WI38 (cell line): ENCODE measurements at regions not wholly inside any gene's neighbourhood (a gene's known extent, or its start where the extent isn't known, plus 50 kb on each side); places are given as distances from the start of the nearest gene placed in this dataset.

ENCODE experiments used
- H3K4me3 ChIP-seq: 2 replicates; pipeline ENCODE4 v1.5.1; 2011; ENCODE audit warnings: low read depth, mild to moderate bottlenecking, control low read depth, low read length
- TF ChIP-seq, protein P1 (sequence below): IDR thresholded peaks from 2 replicates; pipeline ENCODE4 v1.5.1; 2012; ENCODE audit warnings: low read depth, mild to moderate bottlenecking, control low read depth, low read length

DNA sequence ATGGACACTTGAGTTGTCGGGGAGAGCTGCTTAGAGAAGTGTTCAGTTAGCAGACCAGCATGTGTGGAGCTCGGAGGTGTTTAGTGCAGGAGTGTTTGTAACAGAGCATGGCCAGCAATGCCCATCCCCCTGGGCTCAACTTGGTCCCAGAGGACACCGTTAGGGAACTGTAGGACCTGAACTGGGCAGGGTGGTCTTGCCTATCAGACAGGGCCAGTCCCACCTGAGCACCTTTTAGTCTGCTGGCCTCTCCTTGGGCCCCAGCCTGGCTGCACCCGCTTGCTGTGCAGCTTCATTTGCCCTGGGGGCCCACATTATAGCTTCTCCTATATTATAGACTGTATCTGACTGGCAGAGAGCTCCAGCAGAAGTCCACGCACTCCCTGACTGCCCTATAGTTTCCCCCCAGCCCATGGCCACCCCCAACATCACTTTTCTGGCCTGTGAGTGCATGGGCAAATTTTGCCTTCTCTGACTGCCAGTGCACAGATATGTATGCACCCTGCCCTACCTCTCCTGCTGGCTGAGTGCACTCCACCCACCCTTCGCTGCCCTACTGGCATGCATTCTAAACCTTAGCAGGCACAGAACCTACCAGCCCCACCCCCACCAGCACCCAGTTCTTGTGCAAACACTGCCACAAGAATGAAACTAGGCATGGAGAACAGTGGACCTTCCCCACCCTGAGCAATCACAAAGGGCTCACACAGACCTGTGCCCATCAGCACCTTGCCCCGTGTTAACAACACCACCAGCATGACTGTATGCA lies 1030.6 kb upstream of the GHITM start:
- H3K4me3 ChIP-seq: no peak overlapping the region
- TF ChIP-seq, protein P1, sequence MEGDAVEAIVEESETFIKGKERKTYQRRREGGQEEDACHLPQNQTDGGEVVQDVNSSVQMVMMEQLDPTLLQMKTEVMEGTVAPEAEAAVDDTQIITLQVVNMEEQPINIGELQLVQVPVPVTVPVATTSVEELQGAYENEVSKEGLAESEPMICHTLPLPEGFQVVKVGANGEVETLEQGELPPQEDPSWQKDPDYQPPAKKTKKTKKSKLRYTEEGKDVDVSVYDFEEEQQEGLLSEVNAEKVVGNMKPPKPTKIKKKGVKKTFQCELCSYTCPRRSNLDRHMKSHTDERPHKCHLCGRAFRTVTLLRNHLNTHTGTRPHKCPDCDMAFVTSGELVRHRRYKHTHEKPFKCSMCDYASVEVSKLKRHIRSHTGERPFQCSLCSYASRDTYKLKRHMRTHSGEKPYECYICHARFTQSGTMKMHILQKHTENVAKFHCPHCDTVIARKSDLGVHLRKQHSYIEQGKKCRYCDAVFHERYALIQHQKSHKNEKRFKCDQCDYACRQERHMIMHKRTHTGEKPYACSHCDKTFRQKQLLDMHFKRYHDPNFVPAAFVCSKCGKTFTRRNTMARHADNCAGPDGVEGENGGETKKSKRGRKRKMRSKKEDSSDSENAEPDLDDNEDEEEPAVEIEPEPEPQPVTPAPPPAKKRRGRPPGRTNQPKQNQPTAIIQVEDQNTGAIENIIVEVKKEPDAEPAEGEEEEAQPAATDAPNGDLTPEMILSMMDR: no peak

DNA sequence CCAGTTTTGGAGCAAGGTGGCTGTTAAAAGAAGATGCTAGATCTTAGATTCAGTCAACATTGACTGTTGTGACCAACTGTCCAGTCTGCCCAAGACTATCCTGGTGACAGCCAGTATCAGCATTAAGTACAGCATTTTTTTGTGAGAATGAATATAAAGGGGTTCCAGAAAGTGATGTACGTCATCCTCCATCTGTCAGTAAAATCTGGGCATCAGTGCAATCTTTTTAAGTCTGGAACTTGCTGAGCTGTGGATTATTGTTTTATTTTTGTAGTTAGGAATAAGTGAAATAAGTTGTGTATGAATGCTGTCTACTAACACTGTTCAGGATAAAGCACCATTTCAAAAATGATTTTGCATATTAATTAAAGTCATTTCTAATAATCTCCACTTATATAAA lies 1020.0 kb upstream of the GHITM start:
- no peak overlapping the region for H3K4me3 ChIP-seq
- TF ChIP-seq, protein P1: no peak

DNA sequence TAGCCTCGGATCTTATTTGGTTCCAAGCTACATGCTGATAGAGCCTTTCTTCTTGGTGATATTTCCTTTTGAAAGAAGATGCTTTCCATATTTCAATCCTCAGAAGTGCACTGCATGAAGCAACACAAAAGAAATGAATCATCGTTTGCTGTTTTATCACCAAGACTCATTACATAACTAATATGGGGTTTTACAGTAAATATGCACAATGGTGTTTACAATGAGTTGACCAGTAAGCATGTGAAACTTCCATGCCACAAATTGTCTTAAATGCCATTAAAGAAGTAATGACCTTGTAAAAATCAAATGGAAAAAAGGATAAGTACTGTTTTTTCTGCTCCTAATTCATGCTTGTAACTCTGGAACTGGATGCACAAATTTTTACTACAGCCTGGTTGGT lies 1017.0 kb upstream of the GHITM start:
- no peak overlapping the region for H3K4me3 ChIP-seq
- TF ChIP-seq, protein P1: no peak

DNA sequence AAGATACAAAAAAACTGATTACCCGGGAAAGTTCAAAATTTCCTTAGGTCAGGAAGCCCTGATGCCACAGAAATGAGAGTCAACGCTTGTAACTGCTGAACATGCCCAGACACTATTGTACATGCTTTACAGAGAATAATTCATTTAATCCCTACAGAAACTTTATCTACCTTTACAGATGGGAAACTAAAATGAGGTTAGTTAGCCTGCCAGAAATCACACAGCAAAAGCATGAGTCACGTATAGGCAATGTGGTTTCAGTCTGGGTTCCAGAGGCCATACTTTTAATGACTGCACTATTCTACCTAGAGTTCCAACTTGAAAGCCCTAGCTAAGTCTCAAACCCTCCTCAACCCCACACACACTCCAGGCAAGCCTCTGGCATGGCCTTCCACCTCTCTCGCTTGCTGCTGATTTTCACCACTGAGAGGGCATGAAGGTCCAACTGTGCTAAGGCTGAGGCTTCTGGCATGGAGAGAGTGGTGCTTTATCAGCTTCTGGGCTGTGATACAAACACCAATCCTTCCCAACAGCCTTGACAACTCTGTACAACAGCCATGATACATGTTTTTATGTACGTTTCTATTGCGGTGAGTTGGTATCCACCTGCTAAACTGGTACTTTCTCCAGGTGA lies 1011.2 kb upstream of the GHITM start:
- TF ChIP-seq, protein P1: no peak
- H3K4me3 ChIP-seq: no peak overlapping the region

DNA sequence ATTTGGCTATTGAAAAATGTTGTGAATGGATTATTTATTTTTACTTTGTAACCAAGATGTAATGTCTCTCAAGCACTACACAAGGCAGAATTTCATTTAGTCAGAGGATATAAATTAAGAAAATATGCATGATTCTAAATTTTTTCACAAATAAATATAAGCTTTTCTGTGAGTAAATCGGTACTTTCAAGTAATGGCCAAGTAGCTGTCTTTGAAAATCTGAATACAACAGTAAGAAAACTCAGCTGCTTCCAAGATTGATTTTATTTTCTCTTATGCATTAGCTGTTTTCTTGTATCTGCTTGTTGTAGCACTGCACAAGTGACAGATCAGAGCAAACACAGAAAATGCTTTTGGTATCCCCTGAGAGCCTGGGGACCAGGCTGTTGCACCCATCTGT lies 998.5 kb upstream of the GHITM start:
- TF ChIP-seq, protein P1: no peak

DNA sequence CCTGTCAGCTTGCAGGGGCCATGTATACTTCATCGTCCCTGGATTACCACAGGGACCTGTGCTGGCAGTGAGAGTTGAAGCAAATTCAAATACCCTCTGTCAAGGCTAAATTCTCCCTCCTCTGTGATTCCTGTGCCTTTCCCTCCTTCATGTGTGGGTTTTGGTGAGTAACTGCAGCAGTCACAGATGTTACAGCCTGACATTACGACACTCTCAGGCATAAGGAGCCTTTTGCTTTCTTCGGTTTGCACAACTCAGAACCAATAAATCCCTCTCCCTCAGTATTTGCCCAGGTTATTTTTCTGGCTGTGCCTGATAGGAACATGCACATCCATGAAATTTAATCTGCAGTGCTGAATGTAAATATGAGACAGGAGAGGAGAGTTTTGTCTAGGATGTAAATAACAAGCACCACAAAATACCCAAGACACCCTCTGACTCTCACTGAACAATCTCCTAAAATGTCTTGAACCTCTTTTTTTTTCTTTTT lies 997.2 kb upstream of the GHITM start:
- TF ChIP-seq, protein P1: no peak

More for the DNA sequence above, 998.5 kb upstream of the GHITM start:
- H3K4me3 ChIP-seq: no peak overlapping the region

DNA sequence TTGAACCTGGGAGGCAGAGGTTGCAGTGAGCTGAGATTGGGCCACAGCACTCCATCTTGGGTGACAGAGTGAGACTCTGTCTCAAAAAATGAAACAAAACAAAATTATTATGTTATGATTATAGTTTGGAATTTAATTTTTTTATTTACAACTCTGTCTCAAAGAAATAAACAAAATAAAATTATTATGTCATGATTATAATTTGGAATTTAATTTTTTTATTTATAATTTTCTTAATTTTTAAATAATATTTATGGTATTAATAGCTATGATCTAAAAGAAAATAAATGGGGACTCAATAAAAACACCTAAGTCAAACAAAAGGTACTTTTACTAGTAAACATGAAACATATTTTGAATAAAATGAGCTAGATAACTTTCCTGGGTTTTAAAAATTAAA lies 994.8 kb upstream of the GHITM start:
- TF ChIP-seq, protein P1: no peak
- no peak overlapping the region for H3K4me3 ChIP-seq

More for the DNA sequence above, 997.2 kb upstream of the GHITM start:
- H3K4me3 ChIP-seq: no peak overlapping the region
